Cardiac fibroblast (primary cell): ENCODE measurements at regions not wholly inside any gene's neighbourhood (a gene's known extent, or its start where the extent isn't known, plus 50 kb on each side); places are given as distances from the start of the nearest gene placed in this dataset.

Source experiments
- DNase-seq, 2 donors: peaks; one replicate each; pipeline versions ENCODE4 v3.0.0 to v3.0.0-alpha.2; 2010; ENCODE audit warnings: low read depth in 2 of 2
- H3K4me3 ChIP-seq, 2 donors: replicated peaks in 1 of 2; 1 replicate in 1 of 2; 2 replicates in 1 of 2; pipeline ENCODE4 v1.5.1; 2011; ENCODE audit warnings: low read depth in 2 of 2, low read length in 2 of 2, mild to moderate bottlenecking in 2 of 2, moderate library complexity in 1 of 2
- CTCF ChIP-seq: IDR thresholded peaks from one replicate; pipeline ENCODE4 v1.5.1; 2011; ENCODE audit warnings: low read depth, mild to moderate bottlenecking, low read length, inconsistent platforms

GRCh38 chr6:139829576-139829975, 455.1 kb upstream of the CITED2 start:
- no peak for TF ChIP-seq CTCF
- no peak overlapping the region for H3K4me3 ChIP-seq

GRCh38 chr6:139828751-139829519, 454.5 kb upstream of the CITED2 start:
- no peak for TF ChIP-seq CTCF
- H3K4me3 ChIP-seq: no peak overlapping the region
- DNase-seq: peak in 1 of 2 donors; percentile 23

More at GRCh38 chr6:139829576-139829975, 455.1 kb upstream of the CITED2 start:
- peak in 1 of 2 donors; percentile 33 for DNase-seq

GRCh38 chr6:139825935-139826374, 451.5 kb upstream of the CITED2 start:
- DNase-seq: no peak
- H3K4me3 ChIP-seq: no peak overlapping the region
- no peak for TF ChIP-seq CTCF

GRCh38 chr6:139824864-139825263, 450.4 kb upstream of the CITED2 start:
- TF ChIP-seq CTCF: no peak
- no peak overlapping the region for H3K4me3 ChIP-seq
- no peak for DNase-seq

GRCh38 chr6:139823808-139824126, 449.3 kb upstream of the CITED2 start:
- TF ChIP-seq CTCF: no peak

DNA sequence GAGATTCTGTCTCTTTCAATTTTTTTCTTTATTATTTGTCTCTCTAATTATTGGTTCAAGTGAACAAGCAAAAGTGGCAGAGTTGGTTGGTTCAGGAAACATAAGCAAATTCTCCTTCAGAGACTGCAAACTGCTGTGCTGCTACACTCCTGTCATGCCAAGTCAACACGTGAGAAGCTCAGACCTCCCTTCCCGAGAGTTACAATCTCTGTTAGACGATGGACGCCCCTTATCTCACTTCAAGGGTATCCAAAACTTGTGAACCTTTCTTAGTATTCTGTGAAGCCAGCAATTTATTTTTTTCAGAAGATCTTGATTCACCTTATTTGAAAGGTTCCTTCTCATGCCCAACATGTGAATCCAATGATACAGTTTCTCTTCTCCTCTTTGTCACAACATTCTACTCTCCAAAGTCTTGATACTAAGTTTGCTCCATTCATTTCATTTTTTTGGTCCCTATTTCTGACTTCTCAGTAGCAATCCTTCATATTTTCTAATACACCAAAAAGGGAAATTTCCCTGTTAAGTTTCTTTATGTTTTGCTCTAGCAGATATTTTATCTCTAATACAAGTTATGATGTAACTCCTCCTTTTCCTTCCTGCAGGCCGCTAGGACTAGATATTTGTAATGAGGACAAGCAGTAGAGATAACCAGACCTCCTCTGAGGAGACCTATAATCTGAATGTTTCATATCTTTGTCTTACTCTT, 448.8 kb upstream of the CITED2 start:
- TF ChIP-seq CTCF: no peak
- DNase-seq: peak in 1 of 2 donors; percentile 39
- no peak overlapping the region for H3K4me3 ChIP-seq

More at GRCh38 chr6:139823808-139824126, 449.3 kb upstream of the CITED2 start:
- H3K4me3 ChIP-seq: no peak overlapping the region
- no peak for DNase-seq
